Bronchial epithelial cell (primary cell): ENCODE measurements at regions not wholly inside any gene's neighbourhood (a gene's known extent, or its start where the extent isn't known, plus 50 kb on each side); places are given as distances from the start of the nearest gene placed in this dataset.

Experiments used
- DNase-seq: peaks from one replicate; pipeline ENCODE4 v3.0.0-alpha.2; 2010; ENCODE audit warnings: low read depth
- FAIRE-seq: peaks from 2 replicates; lab custom pipeline; 2011; peaks lifted over from hg19 to GRCh38; lab: Jason Lieb, UNC
- H3K27me3 ChIP-seq: 2 replicates; pipeline ENCODE4 v1.5.1; 2011; ENCODE audit warnings: low read length; ENCODE audit not compliant: control insufficient read depth, insufficient read depth
- H3K36me3 ChIP-seq: 2 replicates; pipeline ENCODE4 v1.5.1; 2011; ENCODE audit warnings: low read length; ENCODE audit not compliant: control insufficient read depth, insufficient read depth
- H3K4me3 ChIP-seq: 2 replicates; pipeline ENCODE4 v1.5.1; 2011; ENCODE audit warnings: mild to moderate bottlenecking, low read depth, low read length, control low read depth
- CTCF ChIP-seq: IDR thresholded peaks from 2 replicates; pipeline ENCODE4 v1.5.1; 2011; ENCODE audit warnings: mild to moderate bottlenecking, moderate library complexity, low read length, control low read depth, inconsistent platforms; ENCODE audit not compliant: insufficient read depth, severe bottlenecking

GRCh38 chr10:1874533-1874932 is 137.2 kb upstream of the ADARB2 start:
- Histone ChIP-seq H3K4me3 (no peak overlapping the region), H3K27me3 (no peaks in the 10 kb centered on the region), H3K36me3 (no peaks in the 10 kb centered on the region)
- FAIRE-seq (no peak), DNase-seq (no peak)
- TF ChIP-seq CTCF: no peak

GRCh38 chr10:1873661-1874315 is 136.5 kb upstream of the ADARB2 start:
- TF ChIP-seq CTCF: no peak
- DNase-seq (no peak), FAIRE-seq (no peak)
- no peaks in the 10 kb centered on the region for H3K36me3 ChIP-seq
- H3K4me3 ChIP-seq: no peak overlapping the region
- no peaks in the 10 kb centered on the region for H3K27me3 ChIP-seq

GRCh38 chr10:1872151-1872726 is 134.9 kb upstream of the ADARB2 start:
- DNase-seq (no peak), FAIRE-seq (no peak)
- no peaks in the 10 kb centered on the region for H3K27me3 ChIP-seq
- H3K4me3 ChIP-seq: no peak overlapping the region
- no peak for TF ChIP-seq CTCF
- H3K36me3 ChIP-seq: no peaks in the 10 kb centered on the region

- FAIRE-seq (no peak), DNase-seq (no peak)
- no peaks in the 10 kb centered on the region for H3K36me3 ChIP-seq
- no peaks in the 10 kb centered on the region for H3K27me3 ChIP-seq
- TF ChIP-seq CTCF: no peak
- H3K4me3 ChIP-seq: no peak overlapping the region
Measured at GRCh38 chr10:1870491-1870890, 133.2 kb upstream of the ADARB2 start.

GRCh38 chr10:1869861-1870260 is 132.5 kb upstream of the ADARB2 start:
- H3K36me3 ChIP-seq: no peaks in the 10 kb centered on the region
- no peak for FAIRE-seq
- DNase-seq: no peak
- no peak for TF ChIP-seq CTCF
- no peaks in the 10 kb centered on the region for H3K27me3 ChIP-seq
- no peak overlapping the region for H3K4me3 ChIP-seq

- DNase-seq (no peak), FAIRE-seq (no peak)
- Histone ChIP-seq H3K36me3 (no peaks in the 10 kb centered on the region), H3K4me3 (no peak overlapping the region), H3K27me3 (no peaks in the 10 kb centered on the region)
- TF ChIP-seq CTCF: no peak
Measured at GRCh38 chr10:1860351-1860750, 123.0 kb upstream of the ADARB2 start.
